HL-60 (cell line): ENCODE measurements at regions not wholly inside any gene's neighbourhood (a gene's known extent, or its start where the extent isn't known, plus 50 kb on each side); places are given as distances from the start of the nearest gene placed in this dataset.

Experiments used
- GABPA ChIP-seq: IDR thresholded peaks from 2 replicates; pipeline ENCODE4 v1.6.1; 2012; ENCODE audit warnings: low read depth
- POLR2AphosphoS5 ChIP-seq: IDR thresholded peaks from 2 replicates; pipeline ENCODE4 v1.6.1; 2012; ENCODE audit warnings: low read depth
- TF ChIP-seq, protein P1 (sequence below): IDR thresholded peaks from one replicate; pipeline ENCODE4 v1.5.1; 2011; ENCODE audit warnings: low read length, control low read depth, inconsistent platforms; ENCODE audit not compliant: insufficient read depth
- TF ChIP-seq, protein P2 (sequence below): IDR thresholded peaks from 2 replicates; pipeline ENCODE4 v1.6.1; 2012; ENCODE audit warnings: low read depth; ENCODE audit not compliant: insufficient replicate concordance

DNA sequence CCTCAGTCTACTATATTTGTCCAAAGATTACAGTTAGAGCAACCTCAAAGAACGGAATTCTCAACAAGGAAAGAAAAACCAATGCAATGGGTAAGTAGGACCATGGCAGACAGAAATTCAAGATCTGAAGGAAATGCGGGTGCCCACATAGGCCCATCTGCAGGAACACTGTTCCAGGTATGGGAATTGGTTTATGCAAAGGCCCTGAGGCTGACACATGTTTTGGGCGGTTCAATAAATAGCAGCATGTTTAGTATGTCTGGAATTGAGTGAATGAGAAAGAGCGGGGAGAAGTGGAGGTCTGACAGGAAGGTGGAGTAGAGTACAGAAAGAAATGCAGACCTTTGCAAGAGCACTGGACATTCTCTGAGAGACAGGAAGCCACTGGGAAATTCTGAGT is 164.7 kb upstream of the KLF12 start:
- TF ChIP-seq, protein P1, sequence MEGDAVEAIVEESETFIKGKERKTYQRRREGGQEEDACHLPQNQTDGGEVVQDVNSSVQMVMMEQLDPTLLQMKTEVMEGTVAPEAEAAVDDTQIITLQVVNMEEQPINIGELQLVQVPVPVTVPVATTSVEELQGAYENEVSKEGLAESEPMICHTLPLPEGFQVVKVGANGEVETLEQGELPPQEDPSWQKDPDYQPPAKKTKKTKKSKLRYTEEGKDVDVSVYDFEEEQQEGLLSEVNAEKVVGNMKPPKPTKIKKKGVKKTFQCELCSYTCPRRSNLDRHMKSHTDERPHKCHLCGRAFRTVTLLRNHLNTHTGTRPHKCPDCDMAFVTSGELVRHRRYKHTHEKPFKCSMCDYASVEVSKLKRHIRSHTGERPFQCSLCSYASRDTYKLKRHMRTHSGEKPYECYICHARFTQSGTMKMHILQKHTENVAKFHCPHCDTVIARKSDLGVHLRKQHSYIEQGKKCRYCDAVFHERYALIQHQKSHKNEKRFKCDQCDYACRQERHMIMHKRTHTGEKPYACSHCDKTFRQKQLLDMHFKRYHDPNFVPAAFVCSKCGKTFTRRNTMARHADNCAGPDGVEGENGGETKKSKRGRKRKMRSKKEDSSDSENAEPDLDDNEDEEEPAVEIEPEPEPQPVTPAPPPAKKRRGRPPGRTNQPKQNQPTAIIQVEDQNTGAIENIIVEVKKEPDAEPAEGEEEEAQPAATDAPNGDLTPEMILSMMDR: no peak
- no peak for TF ChIP-seq POLR2AphosphoS5
- TF ChIP-seq, protein P2, sequence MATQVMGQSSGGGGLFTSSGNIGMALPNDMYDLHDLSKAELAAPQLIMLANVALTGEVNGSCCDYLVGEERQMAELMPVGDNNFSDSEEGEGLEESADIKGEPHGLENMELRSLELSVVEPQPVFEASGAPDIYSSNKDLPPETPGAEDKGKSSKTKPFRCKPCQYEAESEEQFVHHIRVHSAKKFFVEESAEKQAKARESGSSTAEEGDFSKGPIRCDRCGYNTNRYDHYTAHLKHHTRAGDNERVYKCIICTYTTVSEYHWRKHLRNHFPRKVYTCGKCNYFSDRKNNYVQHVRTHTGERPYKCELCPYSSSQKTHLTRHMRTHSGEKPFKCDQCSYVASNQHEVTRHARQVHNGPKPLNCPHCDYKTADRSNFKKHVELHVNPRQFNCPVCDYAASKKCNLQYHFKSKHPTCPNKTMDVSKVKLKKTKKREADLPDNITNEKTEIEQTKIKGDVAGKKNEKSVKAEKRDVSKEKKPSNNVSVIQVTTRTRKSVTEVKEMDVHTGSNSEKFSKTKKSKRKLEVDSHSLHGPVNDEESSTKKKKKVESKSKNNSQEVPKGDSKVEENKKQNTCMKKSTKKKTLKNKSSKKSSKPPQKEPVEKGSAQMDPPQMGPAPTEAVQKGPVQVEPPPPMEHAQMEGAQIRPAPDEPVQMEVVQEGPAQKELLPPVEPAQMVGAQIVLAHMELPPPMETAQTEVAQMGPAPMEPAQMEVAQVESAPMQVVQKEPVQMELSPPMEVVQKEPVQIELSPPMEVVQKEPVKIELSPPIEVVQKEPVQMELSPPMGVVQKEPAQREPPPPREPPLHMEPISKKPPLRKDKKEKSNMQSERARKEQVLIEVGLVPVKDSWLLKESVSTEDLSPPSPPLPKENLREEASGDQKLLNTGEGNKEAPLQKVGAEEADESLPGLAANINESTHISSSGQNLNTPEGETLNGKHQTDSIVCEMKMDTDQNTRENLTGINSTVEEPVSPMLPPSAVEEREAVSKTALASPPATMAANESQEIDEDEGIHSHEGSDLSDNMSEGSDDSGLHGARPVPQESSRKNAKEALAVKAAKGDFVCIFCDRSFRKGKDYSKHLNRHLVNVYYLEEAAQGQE: no peak
- no peak for TF ChIP-seq GABPA
